Tibial nerve (tissue), 4 donors: ENCODE measurements at regions not wholly inside any gene's neighbourhood (a gene's known extent, or its start where the extent isn't known, plus 50 kb on each side); places are given as distances from the start of the nearest gene placed in this dataset.

Experiments
- DNase-seq, 2 donors: peaks; one replicate each; pipeline ENCODE4 v3.0.0-alpha.2; 2019; ENCODE audit warnings: low spot score in 2 of 2
- H3K27ac ChIP-seq, 4 donors: fragments of 200-600 bp; sonication (generic) in 3 of 4; one replicate each; pipeline ENCODE4 v1.5.1; 2017 to 2019; ENCODE audit warnings: mild to moderate bottlenecking in 1 of 4
- H3K27me3 ChIP-seq, 2 donors: fragments of 200-600 bp; sonication (generic) in 1 of 2; one replicate each; pipeline versions ENCODE4 v1.5.1 to v1.6.0; 2017 to 2019
- H3K36me3 ChIP-seq, 3 donors: fragments of 200-600 bp; sonication (generic); one replicate each; pipeline ENCODE4 v1.5.1; 2018 to 2019
- H3K4me1 ChIP-seq, 4 donors: fragments of 200-600 bp; sonication (generic) in 3 of 4; one replicate each; pipeline ENCODE4 v1.5.1; 2017 to 2019
- H3K4me3 ChIP-seq, 4 donors: fragments of 200-600 bp; sonication (generic) in 3 of 4; one replicate each; pipeline ENCODE4 v1.5.1; 2017 to 2019; ENCODE audit warnings: mild to moderate bottlenecking in 1 of 4, moderate library complexity in 1 of 4
- H3K9me3 ChIP-seq, 4 donors: fragments of 200-600 bp; sonication (generic) in 3 of 4; one replicate each; pipeline ENCODE4 v1.5.1; 2017 to 2019
- CTCF ChIP-seq, 5 experiments: fragments of 200-600 bp in 3 of 5; fragments of 450-650 bp in 2 of 5; sonication (generic) in 3 of 5; IDR thresholded peaks; one replicate each; pipeline ENCODE4 v1.5.1; 2016 to 2019; ENCODE audit warnings: antibody characterized with exemption in 5 of 5, mild to moderate bottlenecking in 3 of 5, moderate library complexity in 2 of 5
- EP300 ChIP-seq, 2 donors: sonication (generic); formaldehyde crosslinking; IDR thresholded peaks; one replicate each; pipeline ENCODE4 v1.6.1; 2017; ENCODE audit warnings: antibody characterized with exemption in 2 of 2, mild to moderate bottlenecking in 1 of 2
- POLR2A ChIP-seq, 2 donors: fragments of 450-650 bp; IDR thresholded peaks; one replicate each; pipeline ENCODE4 v1.6.1; 2017; ENCODE audit warnings: antibody characterized with exemption in 2 of 2, mild to moderate bottlenecking in 2 of 2, moderate library complexity in 2 of 2
- WGBS, 2 donors: methylation state at CpG; one replicate each; pipeline ENCODE4 v1.1.5; 2018; 5-methylcytosine and 5-hydroxymethylcytosine counted together

DNA sequence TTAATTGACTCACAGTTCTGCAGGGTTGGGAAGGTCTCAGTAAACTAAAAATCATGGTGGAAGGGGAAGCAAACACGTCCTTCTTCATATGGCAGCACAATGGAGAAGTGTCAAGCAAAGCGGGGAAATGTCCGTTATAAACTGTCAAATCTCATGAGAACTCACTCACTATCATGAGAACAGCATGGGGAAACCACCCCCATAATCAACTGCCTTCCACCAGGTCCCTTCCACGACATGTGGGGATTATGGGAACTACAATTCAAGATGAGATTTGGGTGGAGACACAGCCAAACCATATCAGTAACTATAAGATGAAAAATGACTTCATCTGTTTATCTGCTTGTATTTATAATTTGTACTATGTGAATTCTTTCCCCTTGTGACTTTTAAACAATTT lies 577.6 kb upstream of the MDGA2 start:
- Histone ChIP-seq H3K4me1 (no peaks in the 10 kb centered on the region), H3K36me3 (no peaks in the 10 kb centered on the region), H3K27ac (no peak overlapping the region), H3K27me3 (no peaks in the 10 kb centered on the region), H3K9me3 (no peaks in the 10 kb centered on the region), H3K4me3 (no peak overlapping the region)
- 84 to 87% methylated on average over 4 of the region's 4 CpGs for WGBS, 2 donors
- no peak for DNase-seq
- TF ChIP-seq EP300 (IDR thresholded peaks at IDR 0.05): no peak
- TF ChIP-seq CTCF (IDR thresholded peaks at IDR 0.05): no peak
- no peak for TF ChIP-seq POLR2A (IDR thresholded peaks at IDR 0.05)

GRCh38 chr14:48251290-48251689 lies 575.9 kb upstream of the MDGA2 start:
- H3K4me3 ChIP-seq: no peak overlapping the region
- H3K4me1 ChIP-seq: no peaks in the 10 kb centered on the region
- no peaks in the 10 kb centered on the region for H3K9me3 ChIP-seq
- no peaks in the 10 kb centered on the region for H3K27me3 ChIP-seq
- WGBS, 2 donors: 70 to 84% methylated on average over 5 of the region's 5 CpGs
- H3K36me3 ChIP-seq: no peaks in the 10 kb centered on the region
- TF ChIP-seq POLR2A (IDR thresholded peaks at IDR 0.05) (no peak), EP300 (IDR thresholded peaks at IDR 0.05) (no peak), CTCF (IDR thresholded peaks at IDR 0.05) (no peak)
- no peak for DNase-seq
- no peak overlapping the region for H3K27ac ChIP-seq

- Histone ChIP-seq H3K4me3 (no peak overlapping the region), H3K27ac (no peak overlapping the region), H3K9me3 (no peaks in the 10 kb centered on the region), H3K27me3 (no peaks in the 10 kb centered on the region), H3K36me3 (no peaks in the 10 kb centered on the region), H3K4me1 (no peaks in the 10 kb centered on the region)
- no peak for DNase-seq
- WGBS, 2 donors: 84 to 87% methylated on average over 5 of the region's 5 CpGs
- TF ChIP-seq POLR2A (IDR thresholded peaks at IDR 0.05): no peak
- no peak for TF ChIP-seq EP300 (IDR thresholded peaks at IDR 0.05)
- TF ChIP-seq CTCF (IDR thresholded peaks at IDR 0.05): no peak
Observed at GRCh38 chr14:48250575-48250974, 575.2 kb upstream of the MDGA2 start.

- DNase-seq: no peak
- Histone ChIP-seq H3K27me3 (no peaks in the 10 kb centered on the region), H3K36me3 (no peaks in the 10 kb centered on the region), H3K4me3 (no peak overlapping the region), H3K27ac (no peak overlapping the region), H3K9me3 (no peaks in the 10 kb centered on the region), H3K4me1 (no peaks in the 10 kb centered on the region)
- 50 to 62% methylated on average over 2 of the region's 2 CpGs for WGBS, 2 donors
- no peak for TF ChIP-seq EP300 (IDR thresholded peaks at IDR 0.05)
Observed at GRCh38 chr14:48247977-48248376, 572.6 kb upstream of the MDGA2 start.

DNA sequence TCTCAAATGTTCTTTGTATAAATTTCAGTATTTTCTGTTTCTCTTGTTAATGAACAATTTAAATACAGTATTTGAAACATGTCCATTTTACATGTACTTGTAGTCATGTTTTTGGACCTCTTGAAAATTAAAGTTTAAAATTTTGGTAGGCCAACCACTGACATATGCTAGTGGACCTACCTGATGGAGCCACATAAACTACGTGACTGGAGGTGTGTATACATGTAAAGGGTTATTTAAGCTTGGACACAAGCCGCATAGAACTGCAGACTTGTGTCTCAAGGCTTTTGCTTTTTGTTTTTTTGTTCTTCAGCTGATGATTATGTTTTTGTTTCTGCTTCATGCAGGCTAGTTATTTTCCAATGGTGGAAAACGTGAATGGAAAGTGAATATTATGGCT lies 568.5 kb upstream of the MDGA2 start:
- Histone ChIP-seq H3K9me3 (no peaks in the 10 kb centered on the region), H3K27ac (no peak overlapping the region), H3K4me3 (no peak overlapping the region), H3K36me3 (no peaks in the 10 kb centered on the region), H3K27me3 (no peaks in the 10 kb centered on the region), H3K4me1 (no peaks in the 10 kb centered on the region)
- DNase-seq: no peak
- no peak for TF ChIP-seq EP300 (IDR thresholded peaks at IDR 0.05)
- no peak for TF ChIP-seq POLR2A (IDR thresholded peaks at IDR 0.05)
- TF ChIP-seq CTCF (IDR thresholded peaks at IDR 0.05): no peak
- WGBS, 2 donors: 84 to 88% methylated on average over 3 of the region's 3 CpGs

DNA sequence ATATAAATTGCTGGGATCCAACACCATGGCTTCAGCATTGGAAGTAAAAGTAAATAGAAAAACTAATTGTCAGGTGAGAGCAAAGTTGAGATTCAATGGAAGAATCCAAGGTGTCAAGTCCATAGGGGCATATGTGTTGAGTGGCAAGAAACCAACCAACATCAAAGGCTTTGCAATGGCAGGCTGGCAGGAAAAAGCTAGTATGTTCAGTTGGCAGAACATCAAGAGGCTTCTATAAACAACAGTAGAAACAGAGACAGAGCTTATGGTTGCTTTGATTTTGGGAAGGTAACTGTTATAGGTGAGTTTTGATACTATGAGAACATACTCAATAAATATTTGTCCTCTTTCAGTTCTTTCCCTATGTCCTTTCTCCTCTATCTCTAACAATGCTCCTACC lies 553.7 kb upstream of the MDGA2 start:
- no peak for DNase-seq
- H3K27me3 ChIP-seq: no peaks in the 10 kb centered on the region
- no peak overlapping the region for H3K4me3 ChIP-seq
- TF ChIP-seq EP300 (IDR thresholded peaks at IDR 0.05): no peak
- TF ChIP-seq CTCF (IDR thresholded peaks at IDR 0.05): no peak
- TF ChIP-seq POLR2A (IDR thresholded peaks at IDR 0.05): no peak
- H3K4me1 ChIP-seq: no peaks in the 10 kb centered on the region
- no peaks in the 10 kb centered on the region for H3K36me3 ChIP-seq
- no peak overlapping the region for H3K27ac ChIP-seq
- no peaks in the 10 kb centered on the region for H3K9me3 ChIP-seq
